MG63 (cell line): ENCODE measurements at regions not wholly inside any gene's neighbourhood (a gene's known extent, or its start where the extent isn't known, plus 50 kb on each side); places are given as distances from the start of the nearest gene placed in this dataset.
"Not testable (repeated sequence)": the region's sequence is repeated elsewhere in the genome, so short reads cannot be mapped to it uniquely, and the experiment has no call there.

Source experiments
- DNase-seq: peaks from one replicate; pipeline ENCODE4 v3.0.0-alpha.2; 2020
- H3K27me3 ChIP-seq: fragments of 250-450 bp; sonication (Bioruptor Pico); 2 replicates; pipeline ENCODE4 v1.5.1; 2020; ENCODE audit warnings: mild to moderate bottlenecking, moderate library complexity
- H3K36me3 ChIP-seq: fragments of 250-450 bp; sonication (Bioruptor Pico); 2 replicates; pipeline ENCODE4 v1.5.1; 2020; ENCODE audit warnings: mild to moderate bottlenecking, moderate library complexity
- H3K4me3 ChIP-seq: fragments of 250-450 bp; sonication (Bioruptor Pico); 2 replicates; pipeline ENCODE4 v1.5.1; 2020; ENCODE audit warnings: mild to moderate bottlenecking, moderate library complexity
- H3K9me3 ChIP-seq: fragments of 250-450 bp; sonication (Bioruptor Pico); 2 replicates; pipeline ENCODE4 v1.5.1; 2020; ENCODE audit warnings: mild to moderate bottlenecking, moderate library complexity

DNA sequence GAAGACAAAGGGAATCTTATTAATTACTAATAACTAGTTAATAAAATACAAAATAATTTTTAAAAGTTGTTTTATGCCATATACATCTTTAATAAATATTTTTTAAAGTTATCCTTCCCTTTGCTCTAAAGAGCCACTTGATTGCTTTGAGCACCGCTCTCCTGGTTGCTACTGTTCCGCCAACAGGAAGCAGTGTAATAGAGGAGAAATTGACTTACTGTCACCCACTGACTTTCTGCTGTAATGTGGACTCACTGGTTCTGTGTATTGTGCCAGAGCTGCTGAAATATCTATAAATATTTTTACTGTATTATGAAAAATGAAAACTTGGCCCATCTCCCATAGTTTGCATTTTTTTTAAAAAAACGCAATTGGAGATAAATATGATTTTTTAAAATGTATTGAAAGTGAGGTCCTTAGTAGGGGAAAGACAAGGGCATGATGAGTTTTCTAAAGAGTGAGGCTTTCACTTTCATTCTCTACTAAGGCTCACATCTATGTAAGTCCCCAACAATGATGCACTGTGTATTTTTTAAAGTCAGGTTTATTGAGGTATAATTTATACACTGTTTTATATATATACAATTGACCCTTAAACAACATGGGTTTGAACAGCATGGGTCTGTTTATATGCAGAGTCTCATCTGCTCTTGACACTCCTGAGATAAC is 100.5 kb downstream of the NPY start:
- no peak for DNase-seq
- no peaks in the 10 kb centered on the region for H3K9me3 ChIP-seq
- no peak overlapping the region for H3K4me3 ChIP-seq
- H3K27me3 ChIP-seq = no peaks in the 10 kb centered on the region
- H3K36me3 ChIP-seq = no peaks in the 10 kb centered on the region

GRCh38 chr7:24388212-24388611 is 104.2 kb downstream of the NPY start:
- Histone ChIP-seq H3K9me3 (no peaks in the 10 kb centered on the region), H3K4me3 (no peak overlapping the region), H3K36me3 (no peaks in the 10 kb centered on the region), H3K27me3 (no peaks in the 10 kb centered on the region)
- no peak for DNase-seq

DNA sequence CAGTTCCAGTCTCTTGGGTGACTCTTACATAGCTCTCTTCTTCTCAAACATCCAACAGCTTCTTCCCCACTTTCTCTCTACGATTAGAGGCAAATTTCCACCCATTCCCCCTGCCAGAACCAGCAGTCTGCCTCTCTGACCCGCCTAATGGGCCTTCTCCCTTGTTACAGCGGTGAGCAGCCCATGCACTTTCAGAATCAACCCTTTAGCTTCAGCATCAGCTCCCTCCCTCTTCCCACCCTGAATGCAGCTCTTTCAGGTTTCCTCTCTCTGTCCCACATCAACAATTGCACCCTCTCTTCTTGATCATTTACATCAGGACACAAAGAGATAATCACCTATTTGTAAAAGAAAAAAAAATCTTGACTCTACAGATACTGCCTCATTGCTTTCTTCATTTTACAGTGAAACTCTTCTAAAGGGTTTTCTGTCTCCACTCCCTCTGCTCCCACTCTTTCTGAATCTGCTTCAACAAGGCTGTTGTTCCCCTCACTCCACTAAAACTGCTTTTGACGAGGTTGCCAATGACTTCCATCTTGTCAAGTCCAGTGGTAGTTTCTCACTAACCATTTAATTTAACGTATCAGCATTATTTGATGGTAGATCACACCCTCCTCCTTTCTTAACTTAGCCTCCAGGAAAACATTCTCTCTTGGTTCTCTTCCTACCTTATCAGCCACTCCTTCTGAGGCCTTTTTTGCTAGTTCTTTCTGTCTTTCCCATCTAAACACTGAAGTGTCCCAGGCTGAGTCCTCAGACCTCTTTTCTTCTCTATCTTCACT is 106.6 kb downstream of the NPY start:
- Histone ChIP-seq H3K36me3 (no peaks in the 10 kb centered on the region), H3K27me3 (no peaks in the 10 kb centered on the region), H3K4me3 (no peak overlapping the region), H3K9me3 (no peaks in the 10 kb centered on the region)
- DNase-seq = no peak

GRCh38 chr7:24392774-24393173 is 108.8 kb downstream of the NPY start:
- no peaks in the 10 kb centered on the region for H3K27me3 ChIP-seq
- no peaks in the 10 kb centered on the region for H3K9me3 ChIP-seq
- no peaks in the 10 kb centered on the region for H3K36me3 ChIP-seq
- no peak for DNase-seq
- H3K4me3 ChIP-seq = no peak overlapping the region

GRCh38 chr7:24395512-24395911 is 111.5 kb downstream of the NPY start:
- no peaks in the 10 kb centered on the region for H3K9me3 ChIP-seq
- H3K27me3 ChIP-seq = no peaks in the 10 kb centered on the region
- H3K36me3 ChIP-seq = no peaks in the 10 kb centered on the region
- no peak for DNase-seq
- H3K4me3 ChIP-seq = no peak overlapping the region

DNA sequence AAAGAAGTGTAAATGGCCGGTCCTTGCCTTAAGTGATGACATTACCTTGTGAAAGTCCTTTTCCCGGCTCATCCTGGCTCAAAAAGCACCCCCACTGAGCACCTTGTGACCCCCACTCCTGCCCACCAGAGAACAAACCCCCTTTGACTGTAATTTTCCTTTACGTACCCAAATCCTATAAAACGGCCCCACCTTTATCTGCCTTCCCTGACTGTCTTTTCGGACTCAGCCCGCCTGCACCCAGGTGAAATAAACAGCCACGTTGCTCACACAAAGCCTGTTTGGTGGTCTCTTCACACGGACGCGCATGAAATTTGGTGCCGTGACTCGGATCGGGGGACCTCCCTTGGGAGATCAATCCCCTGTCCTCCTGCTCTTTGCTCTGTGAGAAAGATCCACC is 112.4 kb downstream of the NPY start:
- not testable (repeated sequence) for H3K36me3 ChIP-seq

DNA sequence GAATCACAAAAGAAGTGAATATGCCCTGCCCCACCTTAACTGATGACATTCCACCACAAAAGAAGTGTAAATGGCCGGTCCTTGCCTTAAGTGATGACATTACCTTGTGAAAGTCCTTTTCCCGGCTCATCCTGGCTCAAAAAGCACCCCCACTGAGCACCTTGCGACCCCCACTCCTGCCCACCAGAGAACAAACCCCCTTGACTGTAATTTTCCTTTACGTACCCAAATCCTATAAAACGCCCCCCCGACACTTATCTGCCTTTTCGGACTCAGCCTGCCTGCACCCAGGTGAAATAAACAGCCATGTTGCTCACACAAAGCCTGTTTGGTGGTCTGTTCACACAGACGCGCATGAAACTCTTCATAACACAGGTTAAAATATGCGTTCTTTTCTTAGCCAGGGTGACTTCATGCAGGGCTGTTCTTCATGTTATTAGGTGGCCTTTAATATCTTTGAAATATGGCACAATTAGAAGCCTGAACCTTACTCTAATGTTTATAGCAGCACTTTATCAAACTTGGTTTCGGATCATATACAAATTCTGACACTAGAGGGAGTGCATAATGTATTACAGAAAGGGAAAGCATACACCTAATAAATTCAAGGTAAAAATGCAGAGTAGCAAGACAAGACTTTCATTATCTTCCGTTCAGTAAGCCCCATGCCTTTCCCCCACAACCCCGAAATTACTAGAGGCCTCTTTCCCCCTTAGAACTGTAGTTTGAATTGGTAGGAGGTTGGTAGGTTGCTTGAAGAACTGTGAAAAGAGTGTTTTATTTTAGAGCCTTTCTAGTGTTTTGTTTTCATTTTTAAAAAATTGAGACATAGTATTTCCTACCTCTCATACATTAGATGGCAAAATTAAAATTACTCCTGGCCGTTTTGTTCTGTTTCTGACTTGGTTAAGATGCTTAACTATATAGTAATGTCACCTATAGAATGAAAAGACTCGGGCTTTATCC is 117.9 kb downstream of the NPY start:
- Histone ChIP-seq H3K27me3 (no peaks in the 10 kb centered on the region), H3K4me3 (no peak overlapping the region), H3K9me3 (no peaks in the 10 kb centered on the region), H3K36me3 (no peaks in the 10 kb centered on the region)
- no peak for DNase-seq

More for the DNA sequence above, 112.4 kb downstream of the NPY start:
- H3K4me3 ChIP-seq, H3K9me3 ChIP-seq, H3K27me3 ChIP-seq, DNase-seq: not testable (repeated sequence)

- Histone ChIP-seq H3K36me3 (no peaks in the 10 kb centered on the region), H3K9me3 (no peaks in the 10 kb centered on the region), H3K4me3 (no peak overlapping the region), H3K27me3 (no peaks in the 10 kb centered on the region)
- no peak for DNase-seq
Measured at GRCh38 chr7:24402655-24403054, 118.7 kb downstream of the NPY start.

- Histone ChIP-seq H3K9me3 (no peaks in the 10 kb centered on the region), H3K4me3 (no peak overlapping the region), H3K27me3 (no peaks in the 10 kb centered on the region), H3K36me3 (no peaks in the 10 kb centered on the region)
- DNase-seq = no peak
Measured at GRCh38 chr7:24403557-24403956, 119.6 kb downstream of the NPY start.

DNA sequence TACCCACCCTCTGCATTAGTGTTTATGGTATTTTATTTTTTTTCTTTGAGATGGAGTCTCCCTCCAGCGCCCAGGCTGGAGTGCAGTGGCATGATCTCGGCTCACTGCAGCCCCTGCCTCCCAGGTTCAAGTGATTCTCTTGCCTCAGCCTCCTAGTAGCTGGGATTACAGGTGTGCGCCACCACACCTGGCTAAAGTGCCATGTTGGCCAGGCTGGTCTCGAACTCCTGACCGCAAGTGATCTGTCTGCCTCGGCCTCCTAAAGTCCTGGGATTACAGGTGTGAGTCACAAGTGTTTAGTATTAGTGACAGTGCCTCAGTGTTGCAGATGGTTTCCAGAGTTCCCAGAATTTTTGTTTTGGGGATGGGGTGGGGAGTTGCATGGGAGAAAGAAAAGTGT is 120.3 kb downstream of the NPY start:
- no peak for DNase-seq
- Histone ChIP-seq H3K4me3 (no peak overlapping the region), H3K27me3 (no peaks in the 10 kb centered on the region), H3K36me3 (no peaks in the 10 kb centered on the region), H3K9me3 (no peaks in the 10 kb centered on the region)

GRCh38 chr7:24405002-24405401 is 121.0 kb downstream of the NPY start:
- no peaks in the 10 kb centered on the region for H3K9me3 ChIP-seq
- H3K4me3 ChIP-seq = no peak overlapping the region
- no peak for DNase-seq
- H3K36me3 ChIP-seq = no peaks in the 10 kb centered on the region
- no peaks in the 10 kb centered on the region for H3K27me3 ChIP-seq

GRCh38 chr7:24406053-24406788 is 122.2 kb downstream of the NPY start:
- H3K27me3 ChIP-seq = no peaks in the 10 kb centered on the region
- H3K9me3 ChIP-seq = no peaks in the 10 kb centered on the region
- no peak overlapping the region for H3K4me3 ChIP-seq
- DNase-seq = no peak
- no peaks in the 10 kb centered on the region for H3K36me3 ChIP-seq

GRCh38 chr7:24406789-24407299 is 122.9 kb downstream of the NPY start:
- H3K4me3 ChIP-seq = no peak overlapping the region
- DNase-seq = no peak

GRCh38 chr7:24407965-24408364 is 124.0 kb downstream of the NPY start:
- H3K9me3 ChIP-seq = no peaks in the 10 kb centered on the region
- no peak for DNase-seq
- H3K36me3 ChIP-seq = no peaks in the 10 kb centered on the region
- H3K4me3 ChIP-seq = no peak overlapping the region
- H3K27me3 ChIP-seq = no peaks in the 10 kb centered on the region

More at GRCh38 chr7:24406789-24407299, 122.9 kb downstream of the NPY start:
- no peaks in the 10 kb centered on the region for H3K36me3 ChIP-seq
- no peaks in the 10 kb centered on the region for H3K9me3 ChIP-seq
- no peaks in the 10 kb centered on the region for H3K27me3 ChIP-seq

DNA sequence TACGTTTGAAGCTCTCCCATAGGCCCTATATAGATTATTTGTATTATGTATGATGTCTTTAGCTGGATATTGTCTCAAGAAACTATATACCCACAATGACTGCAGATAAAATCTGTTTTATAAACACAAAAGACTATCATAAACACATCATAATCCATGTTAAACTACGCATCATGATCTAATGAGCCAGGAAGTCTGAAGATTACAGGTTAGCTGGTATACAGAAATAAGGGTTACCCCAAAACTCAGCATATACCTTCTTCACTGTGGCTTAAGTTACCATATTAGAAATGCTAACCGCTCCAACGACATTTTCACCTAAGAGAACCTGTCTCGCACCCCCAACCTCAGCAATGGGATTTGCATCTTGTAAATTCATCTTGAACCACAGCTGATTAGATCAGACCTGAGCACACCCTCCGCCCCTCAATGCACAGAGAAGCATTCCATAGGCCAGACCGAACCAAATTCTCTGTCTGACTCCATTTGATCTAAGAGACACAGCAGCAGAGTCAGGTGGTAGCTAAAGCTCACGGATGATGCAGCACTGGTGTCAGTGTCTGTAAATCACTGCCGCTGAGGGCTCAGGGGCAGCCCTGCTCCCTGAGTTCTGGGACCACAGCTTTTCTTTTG is 124.9 kb downstream of the NPY start:
- Histone ChIP-seq H3K4me3 (no peak overlapping the region), H3K36me3 (no peaks in the 10 kb centered on the region), H3K9me3 (no peaks in the 10 kb centered on the region), H3K27me3 (no peaks in the 10 kb centered on the region)
- no peak for DNase-seq

GRCh38 chr7:24409431-24410024 is 125.5 kb downstream of the NPY start:
- DNase-seq = no peak
- no peaks in the 10 kb centered on the region for H3K27me3 ChIP-seq
- no peaks in the 10 kb centered on the region for H3K9me3 ChIP-seq
- no peaks in the 10 kb centered on the region for H3K36me3 ChIP-seq
- H3K4me3 ChIP-seq = no peak overlapping the region
